ENCODE measurements at regions not wholly inside any gene's neighbourhood (a gene's known extent, or its start where the extent isn't known, plus 50 kb on each side); places are given as distances from the start of the nearest gene placed in this dataset.

DNA sequence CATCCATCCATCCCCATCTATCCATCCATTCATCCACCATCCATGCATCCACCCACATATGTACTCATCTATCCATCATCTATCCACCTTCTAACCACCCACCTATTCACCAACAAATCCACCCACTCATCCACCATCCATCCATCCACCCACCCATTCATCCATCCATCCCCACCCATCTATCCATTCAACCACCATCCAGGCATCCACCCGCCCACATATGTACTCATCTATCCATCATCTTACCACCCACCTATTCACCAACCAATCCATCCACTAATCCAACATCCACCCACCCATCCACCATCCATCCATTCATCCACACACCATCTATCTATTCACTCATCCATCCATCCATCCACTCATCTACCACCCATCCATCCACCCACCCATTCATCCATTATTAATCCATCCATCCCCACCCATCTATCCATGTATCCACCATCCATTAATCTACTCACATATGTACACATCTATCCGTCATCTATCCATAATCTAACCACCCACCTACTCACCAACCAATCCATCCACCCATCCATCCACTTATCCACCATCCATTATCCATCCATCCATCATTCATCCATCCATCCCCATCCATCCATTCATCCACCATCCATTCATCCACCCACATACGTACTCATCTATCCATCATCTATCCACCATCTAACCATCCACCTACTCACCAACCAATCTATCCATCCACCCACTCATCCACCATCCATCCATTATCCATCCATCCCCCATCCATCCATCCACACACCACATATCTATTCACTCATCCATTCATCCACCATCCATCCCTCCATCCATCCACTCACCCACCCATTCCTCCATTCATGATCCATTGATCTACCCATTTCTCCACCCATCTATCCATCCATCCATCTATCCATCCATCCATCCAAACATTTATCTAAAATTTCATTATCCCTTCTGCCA, 940.0 kb downstream of the BRD1 start:
- no peak for DNase-seq (ENCODE audit: insufficient read length, low spot score)
- TF ChIP-seq, protein P1, sequence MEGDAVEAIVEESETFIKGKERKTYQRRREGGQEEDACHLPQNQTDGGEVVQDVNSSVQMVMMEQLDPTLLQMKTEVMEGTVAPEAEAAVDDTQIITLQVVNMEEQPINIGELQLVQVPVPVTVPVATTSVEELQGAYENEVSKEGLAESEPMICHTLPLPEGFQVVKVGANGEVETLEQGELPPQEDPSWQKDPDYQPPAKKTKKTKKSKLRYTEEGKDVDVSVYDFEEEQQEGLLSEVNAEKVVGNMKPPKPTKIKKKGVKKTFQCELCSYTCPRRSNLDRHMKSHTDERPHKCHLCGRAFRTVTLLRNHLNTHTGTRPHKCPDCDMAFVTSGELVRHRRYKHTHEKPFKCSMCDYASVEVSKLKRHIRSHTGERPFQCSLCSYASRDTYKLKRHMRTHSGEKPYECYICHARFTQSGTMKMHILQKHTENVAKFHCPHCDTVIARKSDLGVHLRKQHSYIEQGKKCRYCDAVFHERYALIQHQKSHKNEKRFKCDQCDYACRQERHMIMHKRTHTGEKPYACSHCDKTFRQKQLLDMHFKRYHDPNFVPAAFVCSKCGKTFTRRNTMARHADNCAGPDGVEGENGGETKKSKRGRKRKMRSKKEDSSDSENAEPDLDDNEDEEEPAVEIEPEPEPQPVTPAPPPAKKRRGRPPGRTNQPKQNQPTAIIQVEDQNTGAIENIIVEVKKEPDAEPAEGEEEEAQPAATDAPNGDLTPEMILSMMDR (IDR thresholded peaks at IDR 0.05; ENCODE audit: insufficient read depth, missing control alignments), result no peak
- FAIRE-seq, result no peak

DNA sequence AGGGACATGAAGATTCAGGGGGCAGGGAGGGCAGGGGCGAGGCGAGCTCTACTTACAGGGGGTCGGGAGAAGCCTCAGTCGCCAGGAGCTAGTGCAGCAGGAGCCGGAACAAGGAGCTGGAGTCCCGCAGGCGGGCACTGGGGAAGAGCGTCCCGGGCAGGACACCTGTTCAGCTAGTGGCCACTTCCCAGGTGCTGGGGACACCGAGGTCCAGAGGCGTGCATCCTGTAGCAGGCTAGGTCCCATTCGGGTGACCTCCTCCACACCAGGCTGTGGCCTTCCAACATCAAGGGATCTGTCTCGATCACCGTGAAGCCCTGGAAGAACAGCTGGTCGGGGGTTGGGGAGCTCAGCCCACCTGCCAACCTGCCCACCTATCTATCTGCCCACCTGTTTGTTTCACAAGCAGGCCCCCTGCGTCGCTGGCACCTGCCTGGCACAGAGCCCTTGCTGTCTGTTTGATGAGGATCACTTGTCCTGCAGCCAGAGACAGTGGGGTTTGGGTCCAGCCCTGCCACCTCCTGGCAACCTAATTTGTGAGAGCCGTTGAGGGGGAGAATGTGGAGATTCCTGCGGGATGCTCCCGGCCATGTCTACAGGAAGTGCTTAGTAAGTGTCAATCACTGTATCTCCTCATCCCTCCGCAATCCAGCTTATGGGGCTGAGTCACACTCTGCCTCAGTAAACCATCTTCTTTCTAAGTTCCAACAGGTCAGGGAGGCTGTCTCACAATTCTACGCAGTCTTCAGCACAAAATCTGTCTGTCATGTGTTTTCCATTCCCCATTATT, 940.9 kb downstream of the BRD1 start:
- FAIRE-seq (no peak), DNase-seq (ENCODE audit: insufficient read length, low spot score) (no peak)
- TF ChIP-seq, protein P1 (IDR thresholded peaks at IDR 0.05; ENCODE audit: insufficient read depth, missing control alignments), result no peak

DNA sequence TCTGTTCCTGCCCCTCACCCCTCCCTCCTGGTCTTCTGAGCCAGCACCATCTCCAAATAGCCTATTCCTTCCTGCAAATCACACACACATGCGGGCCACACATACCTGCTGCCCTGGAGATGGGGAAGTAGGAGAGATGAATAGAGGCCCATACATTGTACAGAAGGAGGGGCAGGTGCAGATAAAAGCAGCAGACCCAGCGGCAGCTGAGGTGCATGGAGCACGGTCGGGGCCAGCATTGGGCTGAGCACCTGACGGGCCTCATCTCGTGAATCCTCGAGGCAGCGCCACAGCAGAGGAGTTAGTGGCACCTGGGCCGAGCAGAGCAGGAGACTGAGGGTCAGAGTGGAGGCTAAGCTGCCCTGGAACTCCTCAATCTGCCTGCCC, 941.8 kb downstream of the BRD1 start:
- FAIRE-seq, result no peak

DNA sequence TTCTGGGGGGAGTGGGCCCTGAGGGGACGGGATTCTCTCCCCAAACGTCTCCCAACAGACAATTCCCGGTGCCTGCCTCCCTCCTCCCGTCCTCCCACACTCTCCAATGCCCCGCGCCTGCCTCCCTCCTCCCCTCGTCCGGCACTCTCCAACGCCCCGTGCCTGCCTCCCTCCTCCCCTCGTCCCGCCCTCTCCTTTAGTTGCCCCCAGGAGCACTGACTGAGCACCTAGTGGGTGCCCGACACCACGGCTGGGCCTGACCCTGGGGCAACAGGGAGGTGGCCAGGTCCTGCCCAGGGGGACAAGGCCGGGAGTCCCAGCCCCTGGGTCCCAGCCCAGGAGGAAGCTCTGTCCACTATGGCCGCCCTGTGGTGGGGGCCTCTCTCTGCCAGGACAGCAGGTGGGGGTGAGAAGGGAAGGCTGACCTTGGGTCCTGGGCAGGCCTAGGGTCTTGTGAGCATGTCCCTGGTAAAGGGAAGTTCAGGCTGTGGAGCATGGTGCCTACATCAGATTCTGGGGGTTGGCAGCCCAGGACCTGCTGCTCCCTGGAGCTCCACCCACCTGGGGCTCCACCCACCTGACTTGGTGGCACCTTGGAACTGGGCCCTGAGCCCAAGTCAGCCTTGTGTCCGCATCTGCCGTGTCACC, 942.3 kb downstream of the BRD1 start:
- no peak for FAIRE-seq
- TF ChIP-seq, protein P1 (IDR thresholded peaks at IDR 0.05; ENCODE audit: insufficient read depth, missing control alignments), result no peak
- DNase-seq (ENCODE audit: insufficient read length, low spot score), result no peak

More for the DNA sequence above, 941.8 kb downstream of the BRD1 start:
- no peak for DNase-seq (ENCODE audit: insufficient read length, low spot score)
- TF ChIP-seq, protein P1 (IDR thresholded peaks at IDR 0.05; ENCODE audit: insufficient read depth, missing control alignments), result no peak

DNA sequence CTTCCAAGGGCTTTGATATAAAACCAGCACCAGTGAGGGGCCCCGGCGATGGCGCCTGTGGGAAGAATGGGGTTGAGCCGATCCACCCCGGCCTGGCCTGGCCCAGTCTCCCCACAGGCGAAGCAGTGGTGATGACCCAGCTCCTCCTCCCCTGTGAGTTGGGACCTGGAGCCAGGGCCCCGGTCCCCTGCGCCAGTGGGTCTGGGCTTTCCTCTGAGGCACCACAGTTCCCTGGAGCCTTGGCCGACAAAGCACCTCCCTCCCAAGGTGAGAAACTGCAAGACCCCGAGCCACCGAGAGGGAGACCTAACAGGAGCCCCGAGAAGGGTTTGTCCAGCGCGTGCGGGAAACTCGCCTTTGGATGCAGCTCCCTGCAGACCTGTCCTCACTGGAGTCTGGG, 942.9 kb downstream of the BRD1 start:
- FAIRE-seq, result no peak
- DNase-seq (ENCODE audit: insufficient read length, low spot score), result no peak
- TF ChIP-seq, protein P1 (IDR thresholded peaks at IDR 0.05; ENCODE audit: insufficient read depth, missing control alignments), result no peak

DNA sequence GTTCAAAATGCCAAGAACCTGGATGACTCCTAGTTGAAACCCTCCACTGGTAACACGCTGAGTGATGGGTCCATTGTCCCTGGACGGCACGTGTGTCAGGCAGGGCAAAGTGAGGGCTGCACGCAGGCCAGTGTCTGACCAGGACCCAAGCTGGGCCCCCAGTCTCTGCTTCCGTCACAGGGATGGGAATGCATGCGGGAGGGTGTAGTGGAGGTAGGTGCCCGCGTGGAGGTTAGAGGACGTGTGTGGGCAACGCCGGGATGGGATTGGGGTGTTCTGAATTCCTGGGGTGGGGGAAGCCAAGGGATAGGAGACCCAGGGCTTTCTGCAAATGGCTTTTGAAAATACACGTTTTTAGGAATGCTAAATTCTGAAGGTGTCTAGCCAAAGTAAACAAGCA, 943.3 kb downstream of the BRD1 start:
- TF ChIP-seq, protein P1 (IDR thresholded peaks at IDR 0.05; ENCODE audit: insufficient read depth, missing control alignments), result no peak
- FAIRE-seq (no peak), DNase-seq (ENCODE audit: insufficient read length, low spot score) (no peak)

Measured in D721Med (cell line).